ENCODE measurements at regions not wholly inside any gene's neighbourhood (a gene's known extent, or its start where the extent isn't known, plus 50 kb on each side); places are given as distances from the start of the nearest gene placed in this dataset.

DNA sequence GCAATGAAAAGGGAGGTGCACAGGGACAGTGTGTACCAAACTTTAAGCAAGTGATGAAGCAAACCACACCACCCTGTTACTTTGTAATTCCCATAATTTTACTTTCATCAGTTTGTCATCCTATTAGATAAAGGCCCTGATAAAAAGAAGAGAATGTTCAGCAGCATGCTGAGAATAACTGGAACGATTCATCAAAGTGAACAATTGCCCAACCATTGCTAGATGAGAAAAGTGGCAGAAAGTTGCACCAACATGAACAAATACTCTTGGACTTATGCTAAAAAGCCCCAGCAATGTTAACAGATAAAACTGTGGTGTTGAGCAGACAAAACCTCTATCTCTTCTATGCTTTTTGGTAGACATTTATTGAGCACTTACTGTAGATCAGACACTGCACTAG, 75.5 kb upstream of the PCGF5 start:
- no peak for DNase-seq

DNA sequence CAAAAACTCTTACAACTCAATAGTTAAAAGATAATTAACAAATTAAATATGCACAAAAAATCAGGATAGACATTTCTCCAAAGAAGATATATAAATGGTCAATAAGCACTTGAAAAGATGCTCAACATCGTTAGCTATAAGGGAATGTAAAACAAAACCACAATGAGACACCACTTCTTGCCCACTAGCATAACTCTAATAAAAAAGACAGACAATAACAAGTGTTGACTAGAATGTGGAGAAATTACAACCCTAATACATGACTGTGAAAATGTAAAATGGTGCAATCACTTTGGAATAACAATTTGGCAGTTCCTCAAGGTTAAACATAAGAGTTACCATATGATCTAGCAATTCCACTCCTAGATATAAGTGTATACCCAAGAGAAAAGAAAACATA, 74.3 kb upstream of the PCGF5 start:
- no peak for DNase-seq

DNA sequence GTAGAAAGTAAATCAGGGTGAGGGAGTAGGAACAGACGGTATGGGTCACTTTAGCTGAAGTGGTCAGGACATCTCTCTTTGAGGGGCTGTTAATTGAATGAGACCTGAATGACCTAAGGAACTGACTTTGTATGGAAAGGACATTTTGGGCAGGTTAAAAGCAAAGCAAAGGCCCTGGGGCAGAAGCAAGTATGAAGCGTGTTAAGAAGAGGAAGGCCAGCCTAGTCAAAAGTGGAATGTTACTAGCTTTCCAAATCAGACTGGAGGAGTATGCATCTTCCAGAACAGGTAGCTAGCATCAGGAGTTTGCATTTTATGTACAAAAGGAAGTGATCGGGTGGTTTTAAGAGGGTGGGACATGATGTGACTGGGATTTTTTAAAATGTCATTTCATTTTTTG, 70.9 kb upstream of the PCGF5 start:
- no peak for DNase-seq

DNA sequence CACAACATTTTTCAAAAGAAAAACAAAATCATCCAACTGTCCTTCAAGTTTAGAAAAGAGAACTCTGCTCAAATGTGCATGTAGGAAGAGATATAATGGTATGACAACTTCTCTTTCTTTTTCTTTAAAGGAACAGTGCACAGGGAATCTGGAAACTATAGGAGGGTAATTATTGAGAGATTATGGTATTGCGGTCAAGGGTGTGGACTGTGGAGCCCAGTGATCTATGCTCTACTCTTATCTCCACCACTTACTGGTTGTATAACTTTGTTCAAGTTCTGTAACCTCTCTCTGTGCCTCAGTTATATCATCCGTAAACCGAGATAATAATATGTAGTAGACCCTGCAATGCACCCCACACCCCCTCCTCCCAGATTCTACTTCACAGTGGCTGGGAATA, 69.8 kb upstream of the PCGF5 start:
- no peak for DNase-seq

DNA sequence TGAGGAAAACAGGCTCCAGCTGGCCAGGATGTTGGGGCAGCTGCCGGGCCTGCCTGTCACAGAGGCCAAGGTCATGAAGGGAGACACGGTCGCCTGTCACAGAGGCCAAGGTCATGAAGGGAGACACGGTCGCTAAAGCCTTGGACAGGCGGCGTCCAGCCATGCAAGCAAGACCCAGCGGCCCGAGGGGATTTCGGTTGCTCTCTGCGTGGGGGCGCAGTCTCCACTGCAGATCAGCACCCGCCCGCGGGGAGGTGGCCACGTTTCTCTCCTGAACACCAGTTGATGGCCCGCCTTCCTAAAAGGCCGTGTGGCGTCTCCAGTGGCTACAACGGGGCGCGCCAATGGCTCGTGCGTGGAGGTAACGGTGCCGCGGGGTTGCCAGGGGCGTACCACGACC, 67.0 kb upstream of the PCGF5 start:
- DNase-seq = no peak

DNA sequence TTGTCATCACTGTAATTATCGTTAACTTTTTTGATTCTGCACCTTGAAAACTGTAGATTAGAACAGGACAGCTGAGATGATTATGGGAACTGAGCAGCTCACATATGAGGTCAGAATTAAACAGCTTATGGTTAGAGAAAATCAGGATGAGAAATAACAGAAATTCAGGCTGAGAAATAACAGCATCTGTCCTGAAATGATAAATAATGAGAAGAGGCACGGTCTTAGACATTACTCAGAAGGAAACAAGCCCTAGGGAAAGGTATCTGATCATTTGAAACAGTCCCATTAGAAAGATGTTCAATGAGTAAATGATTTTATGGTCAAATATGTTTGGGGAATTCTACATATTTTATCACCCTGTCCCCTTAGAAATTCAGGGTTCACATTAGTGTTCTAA, 65.6 kb upstream of the PCGF5 start:
- DNase-seq = no peak

DNA sequence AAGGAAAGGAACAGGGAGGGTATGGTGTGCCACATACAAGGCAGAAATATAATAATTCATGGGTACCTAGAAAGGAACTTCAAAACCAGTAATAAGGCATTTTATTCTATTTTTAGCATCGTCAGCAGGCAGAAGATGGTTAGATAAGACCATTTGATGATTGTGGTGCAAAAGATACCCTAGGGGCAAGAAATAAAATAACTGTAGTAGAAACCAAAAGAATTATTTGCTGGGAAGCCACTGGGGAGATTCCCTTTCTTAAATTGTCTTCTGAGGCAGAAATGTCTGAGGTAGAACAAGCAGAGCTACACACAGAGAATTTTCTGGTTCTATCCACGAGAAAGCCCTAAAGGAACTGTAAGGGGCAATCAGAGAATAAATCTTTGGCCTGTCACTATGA, 64.3 kb upstream of the PCGF5 start:
- DNase-seq = no peak

DNA sequence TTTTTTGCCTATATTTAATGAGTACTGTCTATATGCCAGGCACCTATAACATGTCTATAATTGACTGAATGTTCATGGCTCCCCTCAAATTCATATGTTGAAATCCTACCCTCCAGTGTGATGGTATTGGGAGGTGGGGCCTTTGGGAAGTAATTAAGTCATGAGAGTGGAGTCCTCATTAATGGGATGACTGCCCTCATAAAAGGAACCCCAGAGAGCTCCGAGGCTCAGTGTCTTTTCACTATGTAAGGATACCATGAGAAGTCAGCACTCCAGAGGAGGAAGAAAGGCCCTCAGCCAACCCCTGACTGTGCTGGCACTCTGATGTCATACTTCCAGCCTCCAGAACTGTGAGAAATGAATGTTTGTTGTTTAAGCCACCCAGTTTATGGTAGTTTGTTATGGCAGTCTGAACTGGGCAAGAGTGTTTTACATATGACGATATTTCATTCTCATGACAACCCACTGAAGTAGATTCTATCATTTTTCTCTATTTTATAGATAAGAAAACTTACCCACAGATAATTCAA, 61.1 kb upstream of the PCGF5 start:
- no peak for DNase-seq

DNA sequence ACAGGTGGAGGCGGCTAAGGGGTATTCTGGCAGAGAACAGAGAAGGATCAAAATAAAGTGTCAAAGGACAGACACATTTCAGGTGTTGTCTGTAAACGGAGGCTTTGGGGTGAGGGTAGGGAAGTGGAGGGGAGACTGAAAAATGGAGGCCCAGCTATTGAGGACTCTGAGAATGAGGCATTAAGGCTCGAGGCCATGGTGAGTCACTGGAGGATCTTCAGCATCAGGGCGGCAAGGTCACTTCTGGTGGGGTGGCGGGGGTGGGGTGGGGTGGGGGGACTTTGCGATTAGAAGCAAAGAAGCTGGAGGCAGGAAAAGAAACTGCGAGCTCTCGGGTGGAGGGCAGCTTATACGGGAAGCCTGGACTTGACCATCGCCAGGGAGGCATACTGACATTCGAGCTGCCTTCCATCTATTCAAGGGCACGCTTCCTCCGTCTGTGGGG, 58.4 kb upstream of the PCGF5 start:
- peak; percentile 14 for DNase-seq

DNA sequence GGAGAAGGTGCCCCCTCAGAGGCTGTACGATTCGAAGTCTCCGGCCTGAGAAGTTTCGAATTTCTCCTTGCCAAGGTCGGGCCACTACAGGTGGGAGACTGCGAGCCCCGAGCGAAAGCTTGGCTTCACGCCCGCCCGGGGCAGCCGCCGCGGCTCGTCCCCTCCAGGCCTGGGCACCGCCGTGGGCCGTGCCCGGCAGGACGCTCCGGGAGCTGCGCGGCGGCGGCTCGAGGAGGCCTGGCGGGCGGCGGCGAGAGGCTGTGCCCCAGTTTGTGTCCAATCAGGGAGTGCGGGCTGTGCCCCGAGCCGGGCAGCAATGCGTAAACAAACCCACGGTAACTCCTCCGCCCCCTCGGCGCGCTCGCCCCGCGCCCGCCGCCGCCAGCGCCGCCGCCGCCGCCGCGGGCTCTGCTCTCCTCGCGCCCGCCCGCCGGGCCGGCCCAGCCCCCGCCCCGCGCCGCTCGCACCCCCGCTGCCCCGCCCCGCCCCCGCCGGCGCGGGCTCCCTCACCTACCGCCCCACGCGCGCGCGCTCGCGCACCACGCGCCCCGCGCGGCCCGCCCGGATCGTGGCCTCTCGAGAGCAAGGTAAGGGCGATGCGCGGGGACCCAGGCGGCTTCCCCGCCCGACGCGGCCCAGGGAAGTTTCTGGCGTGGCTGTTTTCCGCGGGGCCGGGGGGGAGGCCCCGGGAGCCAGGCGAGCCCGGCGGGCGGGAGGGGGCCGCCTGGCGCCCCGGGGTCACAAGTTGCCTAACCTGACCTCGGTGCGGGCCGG, 57.8 kb upstream of the PCGF5 start:
- DNase-seq = peak; percentile 58

DNA sequence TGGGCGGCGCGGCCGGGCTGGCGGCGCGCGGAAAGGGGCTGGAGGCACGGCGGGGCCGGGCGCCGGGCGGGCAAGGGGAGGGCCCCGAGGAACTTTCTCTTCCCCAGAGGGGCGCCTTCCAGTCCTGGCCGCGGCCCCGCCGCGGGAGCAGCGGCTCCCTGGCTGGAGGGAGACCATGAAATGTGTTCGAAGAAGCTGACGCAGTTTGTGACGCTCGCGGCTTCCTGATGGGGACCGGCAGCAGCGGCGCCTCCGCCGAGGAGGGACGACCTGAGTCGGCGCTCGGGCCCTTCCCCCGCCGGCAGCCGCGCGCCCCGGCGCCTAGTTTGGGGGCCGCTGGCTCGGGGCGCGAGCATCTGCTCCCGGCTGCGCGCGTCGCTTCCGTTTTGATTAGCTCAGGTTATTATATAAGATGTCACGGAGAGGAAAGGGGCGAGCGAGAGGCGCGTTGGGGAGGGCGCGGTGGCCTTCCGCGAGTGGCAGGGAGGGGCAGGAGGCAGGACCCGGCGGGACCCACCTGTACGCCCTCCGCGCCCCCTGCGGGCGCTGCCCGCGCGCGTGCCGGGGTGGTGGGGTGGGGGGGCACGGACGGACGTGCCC, 57.1 kb upstream of the PCGF5 start:
- peak; percentile 62 for DNase-seq

DNA sequence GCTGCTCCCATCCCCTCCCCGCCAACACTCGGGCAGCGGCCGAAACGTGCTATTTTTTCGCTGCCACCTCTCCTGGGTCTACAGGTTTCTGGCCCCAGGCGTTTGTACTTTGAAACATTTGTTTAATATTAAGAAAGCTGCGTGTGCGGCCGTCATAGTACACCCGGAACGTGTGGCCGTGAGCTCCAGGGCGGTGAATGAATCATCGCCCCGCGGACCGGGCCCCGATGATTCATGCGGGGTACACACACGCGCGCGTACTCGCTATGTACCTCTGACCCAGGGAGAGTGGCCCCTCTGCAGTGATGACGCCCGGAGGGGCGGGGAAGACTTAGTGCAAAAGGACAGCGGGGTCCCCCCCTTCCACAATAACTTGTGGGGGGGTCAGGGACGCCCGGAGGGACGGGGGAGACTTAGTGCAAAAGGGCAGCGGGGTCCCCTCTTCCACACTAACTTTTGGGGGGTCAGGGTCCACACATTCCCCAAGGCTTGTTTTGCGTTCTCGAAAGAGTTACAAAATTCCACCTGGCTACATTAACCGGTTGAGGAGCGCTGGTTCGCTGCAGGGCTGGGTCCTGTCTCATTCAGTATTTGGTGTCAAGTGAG, 56.5 kb upstream of the PCGF5 start:
- peak; percentile 72 for DNase-seq

DNA sequence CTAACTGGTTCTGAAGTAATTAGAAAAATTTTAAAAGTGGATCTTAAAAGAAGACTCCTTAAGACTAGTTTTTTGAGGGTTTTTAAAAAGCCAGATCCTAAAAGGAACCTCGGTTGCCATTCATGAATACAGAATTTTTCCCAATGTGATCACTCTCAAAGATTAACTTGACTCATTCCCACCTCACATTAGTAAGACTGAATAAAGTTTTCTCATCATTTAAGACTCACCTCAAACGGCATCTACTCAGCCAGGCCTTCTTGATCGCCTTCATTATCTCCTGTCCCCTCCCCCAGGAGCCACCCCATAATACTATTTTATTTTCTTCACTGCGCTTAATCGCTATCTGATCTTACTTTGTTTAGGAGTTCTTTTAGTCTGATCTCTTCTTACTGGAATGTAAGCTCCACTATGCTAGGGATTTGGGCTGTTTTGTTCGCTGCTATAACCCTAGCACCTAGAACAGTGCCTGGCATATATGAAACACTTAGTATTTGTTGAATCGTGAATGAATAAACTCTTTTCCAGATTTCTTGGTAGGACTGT, 55.9 kb upstream of the PCGF5 start:
- peak; percentile 6 for DNase-seq

DNA sequence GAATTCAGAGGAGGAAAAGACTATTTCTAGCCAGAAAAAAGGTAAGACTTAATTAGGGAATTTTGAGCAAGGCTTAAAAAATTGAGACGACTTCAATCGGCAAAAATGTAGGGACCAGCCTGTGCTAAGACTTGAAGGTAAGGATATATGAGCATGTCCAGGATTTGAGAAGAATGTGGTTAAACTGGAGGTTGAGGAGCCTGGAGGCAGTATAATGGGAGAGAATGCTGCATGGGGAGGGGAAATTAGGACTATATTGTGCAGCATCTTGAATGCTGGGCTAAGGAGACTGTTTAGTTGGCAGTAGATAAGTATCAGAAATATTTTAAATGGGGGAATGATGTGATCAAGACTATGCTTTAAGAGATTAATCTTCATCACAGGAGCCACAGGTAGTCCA, 53.1 kb upstream of the PCGF5 start:
- no peak for DNase-seq

DNA sequence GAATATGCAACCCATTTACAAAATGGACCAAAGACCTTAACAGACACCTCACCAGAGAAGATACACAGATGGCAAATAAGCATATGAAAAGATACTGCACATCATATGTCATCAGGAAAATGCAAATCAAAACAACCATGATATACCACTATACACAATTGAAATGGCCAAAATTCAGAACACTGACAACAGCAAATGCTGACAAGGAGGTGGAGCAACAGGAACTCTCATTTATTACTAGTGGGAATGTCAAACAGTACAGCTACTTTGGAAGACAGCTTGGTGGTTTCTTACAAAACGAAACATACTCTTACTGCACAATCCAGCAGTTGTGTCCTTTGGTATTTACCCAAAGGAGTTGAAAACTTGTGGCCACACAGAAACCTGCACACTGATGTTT, 50.0 kb upstream of the PCGF5 start:
- no peak for DNase-seq
